H1 (cell line): ENCODE measurements at regions not wholly inside any gene's neighbourhood (a gene's known extent, or its start where the extent isn't known, plus 50 kb on each side); places are given as distances from the start of the nearest gene placed in this dataset.

Experiments
- EGR1 ChIP-seq: IDR thresholded peaks from 2 replicates; pipeline ENCODE4 v1.6.1; 2011; ENCODE audit warnings: low read depth, low read length, borderline replicate concordance
- HDAC2 ChIP-seq, 2 experiments: fragments of 300-600 bp in 1 of 2; sonication (generic) in 1 of 2; IDR thresholded peaks; 2 replicates each; pipeline ENCODE4 v1.6.1; 2011 to 2012; ENCODE audit warnings: low read depth in 2 of 2, low read length in 2 of 2, mild to moderate bottlenecking in 2 of 2, moderate library complexity in 2 of 2, borderline replicate concordance in 1 of 2, inconsistent platforms in 1 of 2
- RXRA ChIP-seq: IDR thresholded peaks from 2 replicates; pipeline ENCODE4 v1.6.1; 2011; ENCODE audit warnings: low read depth, mild to moderate bottlenecking, low read length, moderate library complexity; ENCODE audit not compliant: insufficient read depth
- TEAD4 ChIP-seq: IDR thresholded peaks from 2 replicates; pipeline ENCODE4 v1.6.1; 2012; ENCODE audit warnings: low read depth, low read length, inconsistent platforms, mixed read lengths
- ZNF274 ChIP-seq: IDR thresholded peaks from 2 replicates; pipeline ENCODE4 v1.7.0; 2012; ENCODE audit warnings: low read length, borderline replicate concordance; ENCODE audit errors: extremely low read depth
- TF ChIP-seq, protein P1 (sequence below), 3 experiments: IDR thresholded peaks; 1 replicate in 2 of 3; 2 replicates in 1 of 3; pipeline versions ENCODE4 v1.5.1 to v1.6.1; 2011; ENCODE audit warnings: low read length in 3 of 3, mild to moderate bottlenecking in 3 of 3, inconsistent platforms in 2 of 3, low read depth in 1 of 3, moderate library complexity in 1 of 3; ENCODE audit not compliant: insufficient read depth in 1 of 3; ENCODE audit errors: control extremely low read depth in 1 of 3

DNA sequence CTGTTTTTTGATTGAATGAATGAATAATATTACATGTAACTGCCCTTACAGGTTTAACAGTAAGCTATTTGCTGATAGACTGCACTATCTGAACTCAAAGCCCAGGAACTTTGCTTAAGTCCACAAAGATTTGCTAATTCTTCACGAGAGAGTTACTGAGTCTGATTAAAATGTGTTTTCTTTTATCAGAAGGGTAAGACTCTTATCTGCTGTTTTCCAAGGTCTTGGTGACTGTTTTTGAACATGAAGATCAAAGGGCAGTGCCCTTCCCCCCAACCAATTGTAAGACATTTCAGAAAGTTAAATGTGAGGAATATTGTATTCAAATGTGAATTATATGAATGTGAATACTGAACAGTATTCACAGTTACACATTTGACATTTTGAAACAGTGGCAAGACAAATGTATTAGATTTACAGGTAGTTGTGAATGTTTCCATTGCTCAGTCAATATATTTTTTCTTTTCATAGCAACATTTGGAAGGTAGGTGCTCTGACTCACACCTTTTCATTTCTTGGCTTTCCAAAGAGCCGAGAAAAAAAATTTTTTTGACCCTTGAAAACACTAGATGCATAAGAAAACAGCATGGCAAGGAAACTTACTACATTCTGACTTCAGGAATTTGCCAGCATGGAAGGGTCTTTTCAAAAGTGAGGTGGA is 62.7 kb downstream of the DKK1 start:
- TF ChIP-seq RXRA (no peak), EGR1 (no peak), TEAD4 (no peak), ZNF274 (no peak), HDAC2 (IDR thresholded peaks at IDR 0.05; ENCODE audit: borderline replicate concordance in 1 of 2, low read depth in 2 of 2, low read length in 2 of 2) (no peak)
- TF ChIP-seq, protein P1, sequence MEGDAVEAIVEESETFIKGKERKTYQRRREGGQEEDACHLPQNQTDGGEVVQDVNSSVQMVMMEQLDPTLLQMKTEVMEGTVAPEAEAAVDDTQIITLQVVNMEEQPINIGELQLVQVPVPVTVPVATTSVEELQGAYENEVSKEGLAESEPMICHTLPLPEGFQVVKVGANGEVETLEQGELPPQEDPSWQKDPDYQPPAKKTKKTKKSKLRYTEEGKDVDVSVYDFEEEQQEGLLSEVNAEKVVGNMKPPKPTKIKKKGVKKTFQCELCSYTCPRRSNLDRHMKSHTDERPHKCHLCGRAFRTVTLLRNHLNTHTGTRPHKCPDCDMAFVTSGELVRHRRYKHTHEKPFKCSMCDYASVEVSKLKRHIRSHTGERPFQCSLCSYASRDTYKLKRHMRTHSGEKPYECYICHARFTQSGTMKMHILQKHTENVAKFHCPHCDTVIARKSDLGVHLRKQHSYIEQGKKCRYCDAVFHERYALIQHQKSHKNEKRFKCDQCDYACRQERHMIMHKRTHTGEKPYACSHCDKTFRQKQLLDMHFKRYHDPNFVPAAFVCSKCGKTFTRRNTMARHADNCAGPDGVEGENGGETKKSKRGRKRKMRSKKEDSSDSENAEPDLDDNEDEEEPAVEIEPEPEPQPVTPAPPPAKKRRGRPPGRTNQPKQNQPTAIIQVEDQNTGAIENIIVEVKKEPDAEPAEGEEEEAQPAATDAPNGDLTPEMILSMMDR (IDR thresholded peaks at IDR 0.05; ENCODE audit: control extremely low read depth in 1 of 3, insufficient read depth in 1 of 3, low read depth in 1 of 3, low read length in 3 of 3), result no peak
